HCT116 (cell line): ENCODE measurements at regions not wholly inside any gene's neighbourhood (a gene's known extent, or its start where the extent isn't known, plus 50 kb on each side); places are given as distances from the start of the nearest gene placed in this dataset.

Source experiments
- POLR2AphosphoS5 ChIP-seq: IDR thresholded peaks from 2 replicates; pipeline ENCODE4 v1.6.1; 2011; ENCODE audit warnings: mild to moderate bottlenecking, low read depth, low read length, moderate library complexity
- ZNF274 ChIP-seq: fragments of 200-500 bp; sonication (Bioruptor generic); IDR thresholded peaks from 2 replicates; pipeline ENCODE4 v1.6.1; 2014; ENCODE audit warnings: mild to moderate bottlenecking, low read depth, low read length, inconsistent platforms
- TF ChIP-seq, protein P1 (sequence below): IDR thresholded peaks from 2 replicates; pipeline ENCODE4 v1.6.1; 2012

DNA sequence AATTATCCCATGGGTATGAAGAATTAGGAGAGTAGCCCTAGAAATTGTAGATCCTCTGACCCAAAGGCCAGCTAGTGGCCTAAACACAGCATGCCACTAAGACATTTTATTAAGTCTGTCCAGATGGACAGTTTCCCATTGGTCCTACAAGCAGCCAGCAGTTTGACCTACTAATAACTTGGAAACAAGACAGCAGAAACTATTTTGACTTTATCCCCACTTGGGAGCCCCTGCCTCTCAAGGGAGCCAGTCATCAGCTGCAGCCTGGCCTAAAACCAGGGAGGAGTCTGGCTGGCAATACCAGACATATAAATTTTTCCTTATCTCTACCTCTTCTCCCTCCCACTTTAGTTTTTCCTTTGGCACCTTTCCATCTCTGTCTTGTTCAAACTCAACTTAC lies 222.6 kb upstream of the KCTD3 start:
- TF ChIP-seq ZNF274: no peak
- TF ChIP-seq, protein P1, sequence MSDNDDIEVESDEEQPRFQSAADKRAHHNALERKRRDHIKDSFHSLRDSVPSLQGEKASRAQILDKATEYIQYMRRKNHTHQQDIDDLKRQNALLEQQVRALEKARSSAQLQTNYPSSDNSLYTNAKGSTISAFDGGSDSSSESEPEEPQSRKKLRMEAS: no peak
- no peak for TF ChIP-seq POLR2AphosphoS5
